ENCODE measurements at regions not wholly inside any gene's neighbourhood (a gene's known extent, or its start where the extent isn't known, plus 50 kb on each side); places are given as distances from the start of the nearest gene placed in this dataset.

GRCh38 chr6:9535106-9535505, 879.8 kb downstream of the TFAP2A start:
- ATAC-seq (replicated peaks) (no peak), DNase-seq (no peak)
- no peaks in the 10 kb centered on the region for H3K27me3 Mint-ChIP-seq
- peaks cover 0 to 1% of the 10 kb centered on the region in 2 donors for H3K9me3 Mint-ChIP-seq
- H3K4me3 Mint-ChIP-seq = no peak overlapping the region
- H3K27ac Mint-ChIP-seq = no peak overlapping the region
- H3K4me1 Mint-ChIP-seq (ENCODE audit: low read depth in 2 of 2) = no peaks in the 10 kb centered on the region
- no peaks in the 10 kb centered on the region for H3K36me3 Mint-ChIP-seq (ENCODE audit: insufficient read depth)

GRCh38 chr6:9532621-9533557, 882.0 kb downstream of the TFAP2A start:
- no peaks in the 10 kb centered on the region for H3K27me3 Mint-ChIP-seq
- no peak for ATAC-seq (replicated peaks)
- DNase-seq = no peak
- H3K4me1 Mint-ChIP-seq (ENCODE audit: low read depth in 2 of 2) = no peaks in the 10 kb centered on the region
- no peak overlapping the region for H3K27ac Mint-ChIP-seq
- H3K4me3 Mint-ChIP-seq = no peak overlapping the region
- H3K9me3 Mint-ChIP-seq = no peaks in the 10 kb centered on the region
- H3K36me3 Mint-ChIP-seq (ENCODE audit: insufficient read depth) = no peaks in the 10 kb centered on the region

GRCh38 chr6:9527679-9528286, 887.1 kb downstream of the TFAP2A start:
- DNase-seq (no peak), ATAC-seq (replicated peaks) (no peak)
- Mint-ChIP-seq H3K36me3 (ENCODE audit: insufficient read depth) (no peaks in the 10 kb centered on the region), H3K9me3 (peaks cover 7 to 8% of the 10 kb centered on the region in 2 donors), H3K4me3 (no peak overlapping the region), H3K27ac (no peak overlapping the region), H3K4me1 (ENCODE audit: low read depth in 2 of 2) (no peaks in the 10 kb centered on the region), H3K27me3 (no peaks in the 10 kb centered on the region)

- Mint-ChIP-seq H3K27me3 (no peaks in the 10 kb centered on the region), H3K36me3 (ENCODE audit: insufficient read depth) (no peaks in the 10 kb centered on the region), H3K4me3 (no peak overlapping the region), H3K4me1 (ENCODE audit: low read depth in 2 of 2) (no peaks in the 10 kb centered on the region), H3K27ac (no peak overlapping the region), H3K9me3 (peaks cover 8 to 16% of the 10 kb centered on the region in 2 donors)
- ATAC-seq (replicated peaks) (no peak), DNase-seq (no peak)
Observed at GRCh38 chr6:9523462-9523861, 891.4 kb downstream of the TFAP2A start.

- ATAC-seq (replicated peaks) (no peak), DNase-seq (no peak)
- Mint-ChIP-seq H3K4me3 (no peak overlapping the region), H3K27me3 (no peaks in the 10 kb centered on the region), H3K36me3 (ENCODE audit: insufficient read depth) (no peaks in the 10 kb centered on the region), H3K9me3 (peaks cover 5 to 16% of the 10 kb centered on the region in 2 donors), H3K4me1 (ENCODE audit: low read depth in 2 of 2) (no peaks in the 10 kb centered on the region), H3K27ac (no peak overlapping the region)
Observed at GRCh38 chr6:9522101-9522500, 892.8 kb downstream of the TFAP2A start.

GRCh38 chr6:9521152-9521530, 893.7 kb downstream of the TFAP2A start:
- H3K4me1 Mint-ChIP-seq (ENCODE audit: low read depth in 2 of 2) = no peaks in the 10 kb centered on the region
- H3K27ac Mint-ChIP-seq = no peak overlapping the region
- no peaks in the 10 kb centered on the region for H3K27me3 Mint-ChIP-seq
- H3K4me3 Mint-ChIP-seq = no peak overlapping the region
- DNase-seq = no peak
- peaks cover 4 to 16% of the 10 kb centered on the region in 2 donors for H3K9me3 Mint-ChIP-seq
- H3K36me3 Mint-ChIP-seq (ENCODE audit: insufficient read depth) = no peaks in the 10 kb centered on the region
- no peak for ATAC-seq (replicated peaks)

- H3K27me3 Mint-ChIP-seq = no peaks in the 10 kb centered on the region
- no peak overlapping the region for H3K4me3 Mint-ChIP-seq
- DNase-seq (no peak), ATAC-seq (replicated peaks) (no peak)
- no peaks in the 10 kb centered on the region for H3K36me3 Mint-ChIP-seq (ENCODE audit: insufficient read depth)
- no peaks in the 10 kb centered on the region for H3K4me1 Mint-ChIP-seq (ENCODE audit: low read depth in 2 of 2)
- H3K27ac Mint-ChIP-seq = no peak overlapping the region
- H3K9me3 Mint-ChIP-seq = peaks cover 4 to 16% of the 10 kb centered on the region in 2 donors
Observed at GRCh38 chr6:9520417-9521151, 894.3 kb downstream of the TFAP2A start.

- H3K27me3 Mint-ChIP-seq = no peaks in the 10 kb centered on the region
- H3K4me1 Mint-ChIP-seq (ENCODE audit: low read depth in 2 of 2) = no peaks in the 10 kb centered on the region
- DNase-seq (no peak), ATAC-seq (replicated peaks) (no peak)
- H3K9me3 Mint-ChIP-seq = peaks cover 5 to 16% of the 10 kb centered on the region in 2 donors
- no peak overlapping the region for H3K27ac Mint-ChIP-seq
- H3K36me3 Mint-ChIP-seq (ENCODE audit: insufficient read depth) = no peaks in the 10 kb centered on the region
- no peak overlapping the region for H3K4me3 Mint-ChIP-seq
Observed at GRCh38 chr6:9518431-9518830, 896.4 kb downstream of the TFAP2A start.

GRCh38 chr6:9517806-9518205, 897.1 kb downstream of the TFAP2A start:
- Mint-ChIP-seq H3K4me3 (no peak overlapping the region), H3K27ac (no peak overlapping the region), H3K9me3 (peaks cover 1 to 10% of the 10 kb centered on the region in 2 donors), H3K27me3 (no peaks in the 10 kb centered on the region), H3K36me3 (ENCODE audit: insufficient read depth) (no peaks in the 10 kb centered on the region), H3K4me1 (ENCODE audit: low read depth in 2 of 2) (no peaks in the 10 kb centered on the region)
- ATAC-seq (replicated peaks) = no peak
- no peak for DNase-seq

- H3K4me3 Mint-ChIP-seq = no peak overlapping the region
- no peaks in the 10 kb centered on the region for H3K27me3 Mint-ChIP-seq
- no peak overlapping the region for H3K27ac Mint-ChIP-seq
- H3K36me3 Mint-ChIP-seq (ENCODE audit: insufficient read depth) = no peaks in the 10 kb centered on the region
- no peaks in the 10 kb centered on the region for H3K4me1 Mint-ChIP-seq (ENCODE audit: low read depth in 2 of 2)
- H3K9me3 Mint-ChIP-seq = peaks cover 1 to 10% of the 10 kb centered on the region in 2 donors
- no peak for DNase-seq
- no peak for ATAC-seq (replicated peaks)
Observed at GRCh38 chr6:9515633-9516606, 899.0 kb downstream of the TFAP2A start.

- Mint-ChIP-seq H3K27me3 (no peaks in the 10 kb centered on the region), H3K4me3 (no peak overlapping the region), H3K9me3 (peaks cover 0 to 1% of the 10 kb centered on the region in 2 donors), H3K4me1 (ENCODE audit: low read depth in 2 of 2) (no peaks in the 10 kb centered on the region), H3K36me3 (ENCODE audit: insufficient read depth) (no peaks in the 10 kb centered on the region), H3K27ac (no peak overlapping the region)
- no peak for DNase-seq
- no peak for ATAC-seq (replicated peaks)
Observed at GRCh38 chr6:9514146-9514545, 900.7 kb downstream of the TFAP2A start.

- DNase-seq (no peak), ATAC-seq (replicated peaks) (no peak)
- Mint-ChIP-seq H3K9me3 (peaks cover 0 to 7% of the 10 kb centered on the region in 2 donors), H3K36me3 (ENCODE audit: insufficient read depth) (no peaks in the 10 kb centered on the region), H3K4me1 (ENCODE audit: low read depth in 2 of 2) (no peaks in the 10 kb centered on the region), H3K27ac (no peak overlapping the region), H3K4me3 (no peak overlapping the region), H3K27me3 (no peaks in the 10 kb centered on the region)
Observed at GRCh38 chr6:9511157-9511556, 903.7 kb downstream of the TFAP2A start.

All from effector memory CD8-positive, alpha-beta T cell (primary cell).